Non-pigmented ciliary epithelial cell (primary cell): ENCODE measurements at regions not wholly inside any gene's neighbourhood (a gene's known extent, or its start where the extent isn't known, plus 50 kb on each side); places are given as distances from the start of the nearest gene placed in this dataset.
"Not testable (repeated sequence)": the region's sequence is repeated elsewhere in the genome, so short reads cannot be mapped to it uniquely, and the experiment has no call there.

ENCODE experiments used
- DNase-seq: peaks from one replicate; pipeline ENCODE4 v3.0.0-alpha.2; 2010; ENCODE audit warnings: low read depth

DNA sequence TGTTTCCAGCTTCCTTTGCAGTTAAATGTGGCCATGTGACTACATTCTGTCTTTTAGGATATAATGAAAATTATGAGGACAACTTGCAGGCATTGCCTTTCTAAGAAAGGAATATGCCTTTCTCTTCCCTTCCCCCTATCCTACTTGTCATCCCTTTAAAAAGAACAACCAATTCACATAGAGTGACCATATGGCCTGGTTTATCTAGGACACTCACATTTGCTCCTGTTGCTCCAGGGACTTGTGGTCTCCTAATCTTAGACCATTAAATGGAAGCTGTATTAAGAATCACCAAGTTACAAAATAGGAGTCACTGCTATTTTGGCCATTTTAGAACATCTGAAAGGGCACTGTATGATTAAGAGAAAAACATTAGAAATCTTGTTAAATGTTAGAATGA is 520.3 kb downstream of the DTWD2 start:
- no peak for DNase-seq

DNA sequence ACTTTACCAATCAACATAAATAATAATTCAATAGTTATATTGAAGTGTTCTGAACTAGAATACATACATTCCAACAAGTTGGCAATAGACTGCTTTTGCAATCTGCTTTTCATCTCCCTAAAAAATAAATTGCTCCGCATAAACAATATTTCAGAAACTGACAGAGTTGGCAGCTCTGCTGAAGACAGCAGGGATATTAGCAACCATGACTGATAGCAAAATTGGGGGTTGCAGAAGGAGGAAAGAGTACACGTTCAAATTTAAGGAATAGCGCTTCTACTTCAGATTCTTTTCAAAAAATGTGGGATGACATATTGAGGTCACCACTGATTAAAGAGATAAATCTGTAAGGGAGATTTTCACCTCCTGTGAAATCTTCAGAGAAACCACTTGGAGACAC is 521.2 kb downstream of the DTWD2 start:
- no peak for DNase-seq

DNA sequence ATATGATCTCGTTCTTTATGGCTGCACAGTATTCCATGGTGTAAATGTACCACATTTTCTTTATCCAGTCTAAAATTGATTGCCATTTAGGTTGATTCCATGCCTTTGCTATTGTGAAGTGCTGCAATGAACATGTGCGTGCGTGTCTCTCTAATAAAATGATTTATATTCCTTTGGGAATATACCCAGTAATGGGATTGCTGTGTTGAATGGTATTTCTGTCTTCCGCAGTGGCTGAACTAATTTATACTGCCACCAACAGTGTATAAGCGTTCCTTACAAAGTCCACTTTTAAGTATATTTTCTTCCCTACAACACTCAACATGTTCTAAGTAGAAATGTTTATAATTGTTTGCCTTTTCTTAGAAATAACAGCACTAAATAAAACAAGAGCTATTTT is 521.9 kb downstream of the DTWD2 start:
- DNase-seq: no peak

DNA sequence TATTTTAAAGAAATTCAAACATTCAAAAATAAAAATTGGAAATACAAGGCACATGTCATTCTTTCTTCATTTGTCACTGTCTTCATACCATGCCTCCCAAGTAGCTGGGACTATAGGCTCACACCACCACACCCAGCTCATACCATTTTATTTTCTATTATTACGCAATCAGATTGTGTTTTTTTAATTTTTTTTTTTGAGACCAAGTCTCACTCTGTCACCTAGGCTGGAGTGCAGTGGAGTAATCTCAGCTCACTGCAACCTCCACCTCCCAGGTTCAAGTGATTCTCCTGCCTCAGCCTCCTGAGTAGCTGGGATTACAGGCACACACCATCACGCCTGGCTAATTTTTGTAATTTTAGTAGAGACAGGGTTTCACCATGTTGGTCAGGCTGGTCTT is 526.1 kb downstream of the DTWD2 start:
- not testable (repeated sequence) for DNase-seq

DNA sequence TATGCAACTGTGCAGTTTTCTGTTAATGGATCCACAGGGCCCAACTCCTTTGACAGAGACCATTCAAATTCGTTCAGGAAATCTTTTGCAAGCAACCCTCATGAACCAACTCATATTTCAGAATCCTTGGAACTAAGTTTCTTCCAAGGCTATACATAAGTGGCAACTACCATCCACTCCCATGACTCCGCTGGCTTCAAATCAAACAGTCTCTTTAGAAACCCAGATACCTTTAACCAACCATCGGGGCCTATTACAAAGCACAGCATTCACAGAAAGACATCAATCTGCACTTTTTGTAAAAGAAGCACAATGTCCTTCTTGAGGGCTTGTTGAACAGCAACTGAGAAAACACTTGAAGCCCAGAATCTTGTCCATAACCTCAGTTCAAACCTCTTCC is 526.9 kb downstream of the DTWD2 start:
- no peak for DNase-seq

DNA sequence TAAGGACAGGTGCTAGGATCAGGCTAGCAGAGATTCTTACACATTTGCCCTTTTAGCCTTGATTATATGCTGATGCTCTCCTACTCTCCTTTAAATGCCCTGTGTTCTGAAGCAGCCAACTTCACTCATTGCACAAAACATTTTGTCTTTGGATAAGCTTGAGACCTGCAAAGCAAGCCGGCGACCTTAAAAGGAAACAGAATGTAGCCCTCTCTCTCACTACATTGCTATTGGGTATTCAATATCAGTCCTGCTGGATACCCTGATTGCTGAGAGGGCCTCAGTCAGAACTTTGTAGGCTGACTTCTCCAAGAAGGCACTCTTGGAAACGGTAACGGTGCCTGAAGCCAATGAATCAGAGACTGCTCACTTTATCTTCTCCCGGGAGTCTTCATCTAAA is 528.9 kb downstream of the DTWD2 start:
- DNase-seq: no peak

DNA sequence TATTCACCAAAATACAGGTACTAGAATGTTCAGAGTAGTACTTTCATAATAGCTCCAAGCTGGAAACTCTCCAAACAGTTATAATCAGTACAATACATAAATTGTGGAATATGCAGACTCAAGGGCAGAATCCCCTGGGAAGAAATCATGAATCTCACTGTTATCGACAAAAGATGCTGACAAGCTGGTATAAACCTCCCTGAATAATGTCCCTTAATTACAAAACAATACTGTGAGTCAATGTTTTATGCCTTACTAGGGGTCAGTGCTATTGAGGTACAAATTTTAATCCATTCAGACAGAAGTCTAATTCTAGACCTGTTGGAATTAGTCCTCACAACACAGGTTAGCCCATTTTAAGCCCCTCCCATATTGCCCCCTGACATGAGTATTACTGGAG is 532.3 kb downstream of the DTWD2 start:
- no peak for DNase-seq

DNA sequence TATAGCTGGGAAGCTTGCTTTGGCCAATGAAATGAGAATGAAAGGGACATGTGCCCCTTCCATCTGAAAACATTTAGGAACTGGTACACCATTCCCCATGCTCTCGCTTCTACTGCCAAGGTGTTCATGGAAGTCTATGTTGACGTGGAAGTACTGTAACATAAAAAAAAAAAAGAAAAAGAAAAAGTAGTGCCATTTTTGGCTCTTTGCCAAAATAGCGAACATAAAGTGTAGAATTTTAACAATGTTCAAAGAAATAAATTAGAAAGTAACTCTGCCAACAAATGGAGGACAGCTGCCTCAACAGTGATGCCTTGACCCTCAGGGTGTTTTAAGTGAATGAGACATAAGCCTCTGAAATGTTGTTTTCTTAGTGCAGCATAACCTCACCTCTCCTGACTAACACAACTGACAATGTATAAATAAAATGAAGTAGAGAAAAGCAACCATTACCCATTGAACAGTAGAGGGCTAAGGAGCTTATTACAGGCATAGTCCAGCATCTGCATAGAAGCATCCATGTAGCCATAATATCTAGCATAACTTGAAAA is 536.6 kb downstream of the DTWD2 start:
- DNase-seq: no peak

DNA sequence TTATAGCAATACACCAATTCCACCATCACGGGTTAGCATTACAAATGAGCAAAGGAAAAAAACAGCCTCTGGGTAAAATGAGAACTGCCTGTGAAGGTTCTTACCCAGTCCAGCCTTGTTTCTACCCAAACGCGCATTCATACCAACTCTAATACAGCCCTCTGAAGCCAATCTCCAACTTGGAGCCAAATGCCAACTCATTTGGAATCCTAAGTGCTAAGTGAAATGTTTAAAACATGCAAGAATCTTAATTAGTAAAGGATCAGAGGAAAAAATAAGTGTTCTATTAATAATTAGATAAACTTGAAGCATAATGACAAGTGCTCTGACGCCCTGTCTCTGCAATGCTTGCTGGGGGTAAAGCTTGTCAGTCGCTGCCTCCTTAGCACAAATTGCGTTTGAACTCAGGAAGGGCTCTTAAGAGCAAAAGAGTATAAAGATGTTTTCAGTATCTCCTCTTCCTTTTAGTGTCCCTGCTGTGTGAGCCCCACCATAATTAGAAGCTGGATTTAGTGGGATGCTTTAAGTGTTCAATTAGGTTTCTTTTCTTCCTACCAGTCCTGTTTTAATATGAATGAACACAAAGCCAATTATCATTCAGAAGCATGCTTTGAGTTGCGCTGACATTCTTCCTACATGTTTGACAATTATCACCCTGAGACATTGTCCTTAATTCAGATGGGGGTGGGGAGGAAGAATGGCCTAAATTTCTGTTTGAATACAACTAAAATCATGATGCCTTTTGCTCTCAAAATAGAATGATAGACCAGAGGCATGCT is 537.6 kb downstream of the DTWD2 start:
- DNase-seq: no peak

DNA sequence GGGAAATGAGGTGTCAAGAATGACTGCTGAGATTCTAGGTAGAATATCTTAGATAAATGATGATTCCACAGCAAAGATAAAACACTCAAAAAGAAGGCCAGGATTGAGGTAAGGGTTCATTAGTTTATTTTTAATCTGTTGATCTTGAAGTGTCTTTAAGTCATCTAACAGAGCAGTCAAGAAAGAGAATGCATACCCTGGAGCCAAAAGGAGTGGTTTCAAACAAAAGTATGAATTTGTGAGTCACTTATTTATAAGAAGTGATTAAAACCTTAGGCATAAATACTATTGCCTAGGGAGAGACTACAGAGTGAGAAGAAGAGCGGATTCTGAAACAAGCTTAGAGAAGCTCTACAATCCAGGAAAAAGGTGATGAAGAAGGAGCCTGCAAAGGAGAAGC is 541.0 kb downstream of the DTWD2 start:
- no peak for DNase-seq

DNA sequence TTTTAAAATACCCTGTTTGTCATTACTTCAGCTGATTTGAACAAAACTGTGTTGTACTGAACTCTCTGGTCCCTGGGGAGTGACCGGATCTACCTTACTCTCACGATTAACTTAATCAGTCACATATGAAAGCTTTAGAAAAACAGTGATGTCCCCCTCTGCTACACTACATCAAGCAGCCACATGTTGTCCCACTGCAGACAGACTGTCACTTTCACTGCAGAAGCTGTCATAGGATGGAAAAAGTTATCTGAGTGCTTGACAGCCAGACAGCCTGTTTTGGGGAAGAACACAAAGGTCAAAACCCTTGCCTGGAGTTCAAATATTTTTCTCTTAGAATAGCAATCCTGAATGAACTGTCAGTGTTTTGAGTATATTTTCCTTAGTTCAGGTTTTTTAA is 546.4 kb downstream of the DTWD2 start:
- DNase-seq: no peak

DNA sequence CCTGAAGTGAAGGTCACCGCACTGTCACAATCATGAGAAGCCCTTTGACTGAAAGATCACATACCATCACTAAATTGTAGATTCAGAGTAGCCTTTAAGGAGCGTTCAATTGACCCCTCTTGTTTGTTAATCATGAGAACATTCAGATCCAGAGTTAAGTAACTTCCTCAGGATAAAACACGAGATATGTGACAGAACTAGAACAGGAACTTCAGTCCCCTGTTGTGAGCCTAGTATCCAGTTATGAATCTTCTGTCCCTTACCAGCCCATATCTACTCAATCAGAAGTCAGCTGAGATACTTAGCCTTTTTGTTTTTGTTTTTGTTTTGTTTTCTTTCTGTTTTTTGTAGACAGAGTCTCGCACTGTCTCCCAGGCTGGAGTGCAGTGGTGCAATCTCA is 547.3 kb downstream of the DTWD2 start:
- no peak for DNase-seq

DNA sequence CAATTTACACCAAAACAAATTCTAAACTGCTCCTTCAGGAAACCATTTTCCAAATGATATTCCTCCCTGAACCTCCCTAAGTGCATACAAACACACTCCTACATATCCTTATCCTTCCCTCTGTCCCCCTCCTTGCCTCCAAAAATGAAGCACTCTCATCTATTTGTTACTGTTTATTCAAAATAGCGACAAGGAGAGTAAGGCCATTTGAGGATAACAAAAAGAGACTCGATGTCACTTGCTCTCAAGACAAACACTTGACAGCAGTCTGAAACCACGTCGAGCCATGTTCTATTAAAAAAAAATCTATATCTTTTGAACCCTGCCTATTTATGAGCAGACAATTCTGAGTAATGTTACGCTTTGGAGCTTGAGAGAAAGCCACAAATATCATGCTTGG is 547.9 kb downstream of the DTWD2 start:
- DNase-seq: no peak

DNA sequence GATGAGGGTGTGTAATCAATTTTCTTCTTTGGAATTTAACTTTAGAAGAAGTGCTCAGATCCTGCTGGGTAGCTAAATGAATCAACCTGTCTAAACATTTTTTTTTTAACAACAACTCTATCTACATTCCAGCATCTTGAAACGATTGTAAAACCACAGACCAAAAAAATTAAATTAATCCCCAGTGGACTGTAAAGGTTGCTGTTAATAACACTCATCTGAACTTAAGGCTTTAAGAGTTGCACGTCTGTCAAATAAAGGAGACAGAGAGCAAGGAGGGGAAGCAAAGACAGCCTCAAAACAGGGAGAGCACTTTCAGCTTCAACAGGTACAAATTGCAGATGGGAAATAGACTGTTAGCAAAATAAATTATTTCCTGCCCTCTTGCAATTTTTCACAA is 548.5 kb downstream of the DTWD2 start:
- no peak for DNase-seq

DNA sequence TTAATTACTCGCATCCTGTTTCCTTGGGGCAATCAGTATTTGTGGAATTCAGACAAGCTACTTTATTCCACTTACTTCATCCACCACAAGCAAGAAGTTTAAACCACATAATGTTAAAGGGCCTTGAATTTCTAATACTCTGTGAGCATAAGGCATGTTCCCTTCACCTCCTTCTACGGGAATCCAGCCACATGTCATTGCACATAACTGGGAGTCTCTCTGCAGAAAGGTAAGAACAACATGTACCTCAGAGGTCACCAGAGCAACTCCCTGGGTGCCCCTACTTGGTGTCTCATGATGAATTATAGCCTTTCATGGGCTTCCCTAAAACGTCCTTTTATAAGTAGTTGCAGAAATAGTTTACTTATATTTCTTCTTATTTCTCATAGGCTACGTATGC is 553.2 kb downstream of the DTWD2 start:
- DNase-seq: no peak

DNA sequence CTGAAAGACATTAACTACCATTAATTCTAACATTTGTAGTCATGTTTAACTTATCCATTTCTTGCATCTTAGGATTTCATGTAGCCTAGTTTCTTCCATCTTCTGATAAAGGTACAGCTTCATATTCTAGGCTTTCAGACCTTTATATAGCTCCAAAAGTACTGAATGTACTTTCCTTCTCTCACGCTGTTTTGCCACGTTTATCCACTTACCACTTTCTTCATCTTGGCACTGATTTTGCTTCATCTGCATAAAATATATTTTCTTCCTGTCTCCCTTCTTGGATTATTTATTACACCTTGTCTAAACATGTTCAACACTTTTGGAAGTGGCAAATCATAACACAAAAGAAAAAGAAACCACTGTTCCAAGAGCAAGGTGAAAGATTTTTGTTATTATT is 553.8 kb downstream of the DTWD2 start:
- DNase-seq: no peak

DNA sequence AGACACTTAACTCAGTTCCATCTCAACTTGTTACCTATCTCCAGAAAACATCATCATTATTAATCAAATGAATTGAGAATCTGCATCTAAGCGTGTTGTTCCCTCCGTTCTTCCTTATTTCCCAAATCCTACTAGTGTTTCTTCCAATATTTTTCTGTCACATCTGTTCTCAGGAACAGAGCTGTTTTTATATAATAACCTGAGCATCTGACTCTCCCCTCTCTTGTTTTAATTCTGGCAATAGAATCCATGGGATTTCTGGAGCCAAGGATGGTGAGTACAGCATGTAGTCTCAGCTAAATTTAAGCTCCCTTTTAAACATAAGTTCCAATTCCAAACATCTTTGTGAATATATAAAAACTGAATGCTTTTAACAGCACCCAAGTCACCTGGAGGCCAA is 558.3 kb downstream of the DTWD2 start:
- DNase-seq: no peak

DNA sequence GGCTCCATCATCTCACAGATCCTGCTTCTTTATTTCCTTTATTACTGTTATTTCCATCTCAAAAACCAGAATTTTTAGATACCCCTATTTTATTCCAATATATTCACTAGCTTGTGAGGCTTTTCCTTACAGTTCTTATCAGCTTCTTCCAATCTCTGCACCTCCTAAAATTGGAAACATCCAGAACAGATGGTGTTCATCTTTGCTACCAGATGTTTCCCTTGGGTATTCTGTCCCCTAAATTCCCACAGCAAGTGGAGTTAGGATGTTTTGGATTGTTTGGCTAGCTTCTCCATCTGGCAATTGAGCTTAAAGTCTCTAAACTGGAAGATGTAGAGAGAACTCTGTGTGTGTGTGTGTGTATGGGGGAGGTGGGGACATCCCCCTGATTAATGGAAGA is 580.4 kb downstream of the DTWD2 start:
- no peak for DNase-seq

DNA sequence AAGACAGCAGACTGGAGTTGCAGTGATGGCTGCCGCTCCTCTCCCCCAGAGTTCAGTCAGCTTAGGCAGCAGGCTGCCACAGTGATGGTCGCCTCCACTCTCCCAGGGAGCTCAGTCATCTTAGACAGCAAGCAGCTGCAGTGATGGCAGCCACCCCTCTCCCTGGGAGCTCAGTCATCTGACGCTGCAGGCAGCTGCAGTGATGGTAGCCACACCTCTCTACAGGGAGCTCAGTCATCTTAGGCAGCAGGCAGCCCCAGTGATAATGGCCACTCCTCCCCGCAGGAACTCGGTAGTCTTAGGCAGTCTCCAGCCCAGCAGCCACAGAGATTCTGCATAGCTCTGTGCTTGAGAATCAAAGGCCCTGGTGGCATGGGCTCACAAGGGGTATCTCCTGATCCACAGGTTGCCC is 582.7 kb downstream of the DTWD2 start:
- DNase-seq: no peak

DNA sequence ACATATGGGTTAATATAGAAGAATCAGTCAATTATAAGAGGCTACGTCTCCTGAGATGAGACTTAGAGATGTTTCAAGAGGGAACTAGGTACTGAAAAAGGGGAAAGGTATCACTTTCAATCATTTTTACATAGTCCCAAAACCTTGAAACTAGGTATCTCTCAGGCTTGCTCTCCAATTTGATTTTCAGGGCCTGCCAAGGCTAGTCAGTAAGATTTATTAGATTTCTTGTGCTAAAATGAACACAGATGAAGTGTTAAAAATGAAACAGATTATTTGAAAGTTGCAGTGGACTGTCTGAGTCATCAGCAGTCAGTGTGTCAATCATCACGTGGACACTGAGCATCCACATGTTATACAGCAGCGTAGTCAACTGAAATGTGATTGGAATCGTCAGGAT is 591.1 kb downstream of the DTWD2 start:
- DNase-seq: no peak

DNA sequence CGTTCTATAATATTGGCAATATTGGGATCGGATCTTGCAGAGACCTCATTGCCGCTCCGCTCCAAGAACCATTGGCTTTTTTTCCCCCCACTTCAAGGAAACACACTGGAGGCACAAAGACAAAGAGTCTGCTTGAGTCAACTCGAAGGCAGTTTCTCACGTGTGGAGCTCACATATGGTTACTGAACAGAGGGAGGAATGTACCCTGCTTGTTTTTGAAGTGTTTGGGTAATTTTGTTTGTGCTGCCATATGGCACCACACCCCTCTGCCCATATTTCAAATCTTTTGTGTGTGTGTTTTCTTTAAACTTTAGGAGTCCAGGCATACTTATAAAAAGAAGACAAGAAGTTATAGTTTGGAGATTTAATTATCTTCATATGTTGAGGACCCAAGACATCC is 595.9 kb downstream of the DTWD2 start:
- no peak for DNase-seq

DNA sequence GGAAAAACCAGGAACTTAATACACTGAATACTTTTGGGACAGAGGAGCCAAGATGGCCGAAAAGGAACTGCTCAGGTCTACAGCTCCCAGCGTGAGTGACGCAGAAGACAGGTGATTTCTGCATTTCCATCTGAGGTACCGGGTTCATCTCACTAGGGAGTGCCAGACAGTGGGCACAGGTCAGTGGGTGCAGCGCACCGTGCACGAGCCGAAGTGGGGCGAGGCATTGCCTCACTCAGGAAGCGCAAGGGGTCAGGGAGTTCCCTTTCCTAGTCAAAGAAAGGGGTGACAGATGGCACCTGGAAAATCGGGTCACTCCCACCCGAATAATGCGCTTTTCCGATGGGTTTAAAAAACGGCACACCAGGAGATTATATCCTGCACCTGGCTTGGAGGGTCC is 605.4 kb downstream of the DTWD2 start:
- DNase-seq: not testable (repeated sequence)

DNA sequence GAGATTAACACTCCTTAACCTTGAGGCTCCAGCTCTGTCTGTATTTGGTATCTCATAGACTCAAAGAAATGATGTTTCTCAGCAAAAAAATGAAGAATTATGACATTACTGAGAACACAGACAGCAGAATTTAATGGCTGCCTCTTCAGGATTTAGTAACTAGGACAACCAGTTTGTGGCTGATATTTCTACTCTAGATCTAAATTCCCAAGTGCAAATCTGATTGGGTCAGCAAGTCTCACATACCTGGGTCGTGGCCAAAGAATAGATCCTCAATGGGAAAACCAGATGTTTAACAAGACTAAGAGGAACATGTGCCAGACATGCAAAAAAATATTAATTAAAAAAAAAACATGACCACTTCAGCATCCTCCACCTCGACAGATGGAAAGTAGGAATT is 608.9 kb downstream of the DTWD2 start:
- DNase-seq: no peak

DNA sequence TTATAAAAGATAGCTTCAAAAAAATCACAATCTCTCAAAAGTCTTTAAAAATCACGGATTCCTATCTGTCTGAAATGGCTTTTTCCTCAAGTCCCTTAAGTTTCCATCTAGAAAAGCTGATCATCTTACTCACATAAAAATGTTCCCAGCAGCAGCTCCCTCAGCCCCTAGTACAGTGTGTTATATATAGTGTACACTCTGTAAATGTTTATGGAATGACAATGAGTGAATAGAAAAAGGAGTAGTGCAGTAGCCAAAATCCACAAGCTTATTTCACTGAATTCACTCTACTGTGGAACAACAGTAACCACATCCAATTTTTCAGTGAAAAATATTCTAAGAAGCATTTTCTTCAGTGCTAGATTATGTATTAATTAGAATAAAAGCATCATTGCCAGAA is 609.4 kb downstream of the DTWD2 start:
- DNase-seq: no peak
